Mucosa of descending colon (tissue), 3 donors: ENCODE measurements at regions not wholly inside any gene's neighbourhood (a gene's known extent, or its start where the extent isn't known, plus 50 kb on each side); places are given as distances from the start of the nearest gene placed in this dataset.
"Not testable (repeated sequence)": the region's sequence is repeated elsewhere in the genome, so short reads cannot be mapped to it uniquely, and the experiment has no call there.

Experiments used
- ATAC-seq: fragments of 200-7000 bp; cut with Tn5 transposase; one replicate; pipeline ENCODE4 v1.9.1; 2020; ENCODE audit warnings: mild to moderate bottlenecking, moderate library complexity
- DNase-seq, 3 donors: peaks; one replicate each; pipeline ENCODE4 v3.0.0-alpha.2; 2020
- H3K36me3 ChIP-seq: fragments of 200-600 bp; one replicate; pipeline ENCODE4 v1.8.0; 2021; ENCODE audit warnings: low read depth, mild to moderate bottlenecking
- H3K4me1 ChIP-seq: fragments of 200-600 bp; one replicate; pipeline ENCODE4 v1.8.0; 2021; ENCODE audit warnings: low read depth, mild to moderate bottlenecking
- H3K4me3 ChIP-seq: fragments of 200-600 bp; one replicate; pipeline ENCODE4 v1.8.0; 2021; ENCODE audit warnings: mild to moderate bottlenecking
- H3K9me3 ChIP-seq: fragments of 200-600 bp; one replicate; pipeline ENCODE4 v1.8.0; 2021; ENCODE audit warnings: mild to moderate bottlenecking
- CTCF ChIP-seq: fragments of 200-600 bp; IDR thresholded peaks from one replicate; pipeline ENCODE4 v1.8.0; 2022; ENCODE audit warnings: antibody characterized with exemption, mild to moderate bottlenecking
- intact Hi-C, 2 donors: fragments of 100-400 bp; cut with DNase I in 1 of 2; cut with micrococcal nuclease in 1 of 2; formaldehyde crosslinking; loops; one replicate each; pipeline versions ENCODE4 v1.11.0 to v1.11.1; 2022; cut with DNase I, micrococcal nuclease
- donor health status: DM: no; HTN: no; CAD: no; lungs with moderate emphysema.
- donor health status: DM: no; HTN: no; CAD: no.
- donor health status: DM: no; HTN: yes; CAD: no.

GRCh38 chrX:444305-444704, 57.6 kb upstream of the PPP2R3B start:
- no peaks in the 10 kb centered on the region for H3K4me1 ChIP-seq
- H3K9me3 ChIP-seq, result no peaks in the 10 kb centered on the region
- no peak overlapping the region for H3K4me3 ChIP-seq
- TF ChIP-seq CTCF, result no peak
- intact Hi-C loops, result no loop called here
- no peak for DNase-seq
- ATAC-seq, result no peak
- H3K36me3 ChIP-seq, result no peaks in the 10 kb centered on the region

- ATAC-seq, result no peak
Observed at GRCh38 chrX:445727-446126, 59.0 kb upstream of the PPP2R3B start.

GRCh38 chrX:446245-446644, 59.5 kb upstream of the PPP2R3B start:
- no peak for TF ChIP-seq CTCF
- no peaks in the 10 kb centered on the region for H3K4me1 ChIP-seq
- no peaks in the 10 kb centered on the region for H3K36me3 ChIP-seq
- H3K4me3 ChIP-seq, result no peak overlapping the region
- ATAC-seq, result no peak
- no peaks in the 10 kb centered on the region for H3K9me3 ChIP-seq
- intact Hi-C loops, result no loop called here
- no peak for DNase-seq

More at GRCh38 chrX:445727-446126, 59.0 kb upstream of the PPP2R3B start:
- no peak for TF ChIP-seq CTCF
- Histone ChIP-seq H3K9me3 (no peaks in the 10 kb centered on the region), H3K4me1 (no peaks in the 10 kb centered on the region), H3K4me3 (no peak overlapping the region), H3K36me3 (no peaks in the 10 kb centered on the region)
- no peak for DNase-seq
- intact Hi-C loops, result no loop called here

GRCh38 chrX:447052-447451, 60.3 kb upstream of the PPP2R3B start:
- no peak for ATAC-seq
- DNase-seq, result no peak
- Histone ChIP-seq H3K4me1 (no peaks in the 10 kb centered on the region), H3K4me3 (no peak overlapping the region), H3K36me3 (no peaks in the 10 kb centered on the region), H3K9me3 (no peaks in the 10 kb centered on the region)
- intact Hi-C loops, result no loop called here
- no peak for TF ChIP-seq CTCF

GRCh38 chrX:451750-452149, 65.0 kb upstream of the PPP2R3B start:
- ATAC-seq, H3K4me3 ChIP-seq, H3K4me1 ChIP-seq, H3K36me3 ChIP-seq, DNase-seq, H3K9me3 ChIP-seq, intact Hi-C loops: not testable (repeated sequence)

GRCh38 chrX:452598-452997, 65.9 kb upstream of the PPP2R3B start:
- Histone ChIP-seq H3K36me3 (no peaks in the 10 kb centered on the region), H3K4me1 (no peaks in the 10 kb centered on the region), H3K9me3 (no peaks in the 10 kb centered on the region), H3K4me3 (no peak overlapping the region)
- DNase-seq (no peak), ATAC-seq (no peak)
- intact Hi-C loops, result no loop called here
- TF ChIP-seq CTCF, result no peak

- H3K9me3 ChIP-seq, DNase-seq, intact Hi-C loops: not testable (repeated sequence)
Observed at GRCh38 chrX:454514-454913, 67.8 kb upstream of the PPP2R3B start.

More at GRCh38 chrX:454514-454913, 67.8 kb upstream of the PPP2R3B start:
- not testable (repeated sequence) for H3K4me1 ChIP-seq, ATAC-seq, H3K4me3 ChIP-seq, H3K36me3 ChIP-seq
